Esophagus (tissue), 2 donors: ENCODE measurements at regions not wholly inside any gene's neighbourhood (a gene's known extent, or its start where the extent isn't known, plus 50 kb on each side); places are given as distances from the start of the nearest gene placed in this dataset.
"Not testable (repeated sequence)": the region's sequence is repeated elsewhere in the genome, so short reads cannot be mapped to it uniquely, and the experiment has no call there.

ENCODE experiments used
- H3K27ac ChIP-seq, 2 donors: one replicate each; pipeline ENCODE4 v1.5.1; 2013; ENCODE audit warnings: low read depth in 2 of 2, mild to moderate bottlenecking in 2 of 2, inconsistent platforms in 1 of 2, low read length in 1 of 2, moderate library complexity in 1 of 2
- H3K27me3 ChIP-seq, 2 donors: one replicate each; pipeline ENCODE4 v1.6.1; 2013; ENCODE audit warnings: low read length in 2 of 2, control low read depth in 1 of 2, mild to moderate bottlenecking in 1 of 2; ENCODE audit not compliant: insufficient read depth in 2 of 2, control insufficient read depth in 1 of 2
- H3K36me3 ChIP-seq, 2 donors: one replicate each; pipeline ENCODE4 v1.6.1; 2013; ENCODE audit warnings: low read length in 1 of 2; ENCODE audit not compliant: control insufficient read depth in 2 of 2, insufficient read depth in 2 of 2
- H3K4me1 ChIP-seq, 2 donors: one replicate each; pipeline ENCODE4 v1.6.1; 2013; ENCODE audit warnings: low read length in 1 of 2; ENCODE audit not compliant: control insufficient read depth in 2 of 2, insufficient read depth in 2 of 2
- H3K4me3 ChIP-seq, 2 donors: one replicate each; pipeline ENCODE4 v1.5.1; 2013; ENCODE audit warnings: low read length in 2 of 2, mild to moderate bottlenecking in 2 of 2, low read depth in 1 of 2, moderate library complexity in 1 of 2
- H3K9me3 ChIP-seq, 2 donors: one replicate each; pipeline ENCODE4 v1.6.1; 2013; ENCODE audit warnings: mild to moderate bottlenecking in 2 of 2, low read depth in 1 of 2, low read length in 1 of 2, moderate library complexity in 1 of 2; ENCODE audit not compliant: control insufficient read depth in 2 of 2, insufficient read depth in 1 of 2
- WGBS, 2 donors: extraction: QIAGEN DNeasy Blood & Tissue Kit; methylation state at CpG; one replicate each; pipeline ENCODE4 v1.1.7; 2013; 5-methylcytosine and 5-hydroxymethylcytosine counted together
- donor health status: healthy with polysubstance abuse.
- donor health status: Bipolar disorder and iron deficiency.

- WGBS, 2 donors, result 89 to 90% methylated on average over 3 of the region's 3 CpGs
- Histone ChIP-seq H3K27ac (no peak overlapping the region), H3K4me1 (no peaks in the 10 kb centered on the region), H3K4me3 (no peak overlapping the region), H3K9me3 (peaks cover 0 to 2% of the 10 kb centered on the region in 2 donors), H3K27me3 (no peaks in the 10 kb centered on the region), H3K36me3 (no peaks in the 10 kb centered on the region)
These were observed 321.7 kb downstream of the TSN start for GRCh38 chr2:122077114-122077513.

DNA sequence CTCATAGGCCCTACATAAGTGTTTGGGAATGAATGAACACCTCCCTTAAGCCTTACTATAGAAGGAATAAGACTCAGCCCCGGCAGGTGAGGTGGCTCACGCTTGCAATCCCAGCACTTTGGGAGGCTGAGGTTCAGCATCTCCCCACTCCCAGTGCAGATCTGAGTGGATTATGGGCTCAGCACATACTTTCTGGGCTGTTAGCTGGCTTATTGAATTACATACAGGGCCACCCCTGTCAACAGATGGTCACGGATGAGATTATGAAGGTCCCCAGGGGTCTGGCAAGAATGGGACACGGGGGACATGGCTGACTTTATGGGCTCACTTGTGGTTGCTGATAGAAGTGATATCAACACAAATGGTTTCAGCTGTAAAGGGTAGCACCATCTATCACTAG is 322.3 kb downstream of the TSN start:
- Histone ChIP-seq H3K9me3 (peaks cover 0 to 2% of the 10 kb centered on the region in 2 donors), H3K27ac (no peak overlapping the region), H3K4me1 (no peaks in the 10 kb centered on the region), H3K36me3 (no peaks in the 10 kb centered on the region), H3K4me3 (no peak overlapping the region), H3K27me3 (no peaks in the 10 kb centered on the region)
- WGBS, 2 donors, result 88 to 92% methylated on average over 4 of the region's 4 CpGs

DNA sequence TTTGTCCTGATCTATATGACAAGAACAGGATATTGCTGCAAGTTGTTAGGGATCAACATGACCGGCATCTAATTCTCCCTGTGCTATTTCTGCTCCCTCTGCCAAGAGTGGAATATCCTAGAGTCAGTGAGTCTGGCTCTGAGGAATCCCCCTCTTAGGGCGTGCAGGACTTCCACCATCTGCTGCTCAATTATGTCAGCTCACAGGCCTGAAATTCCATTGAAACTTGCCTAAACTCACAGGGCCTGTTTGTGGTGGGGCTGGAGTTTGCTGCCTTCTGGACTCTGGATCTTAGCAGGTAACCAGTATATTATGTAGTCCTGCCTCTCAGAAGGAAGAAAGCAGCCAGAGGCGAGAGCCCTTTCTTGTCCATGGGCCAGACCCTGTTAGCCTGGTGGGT is 323.0 kb downstream of the TSN start:
- 70 to 73% methylated on average over 3 of the region's 3 CpGs for WGBS, 2 donors
- no peaks in the 10 kb centered on the region for H3K27me3 ChIP-seq
- no peaks in the 10 kb centered on the region for H3K4me1 ChIP-seq
- H3K27ac ChIP-seq, result no peak overlapping the region
- H3K4me3 ChIP-seq, result no peak overlapping the region
- H3K9me3 ChIP-seq, result peaks cover 0 to 2% of the 10 kb centered on the region in 2 donors
- no peaks in the 10 kb centered on the region for H3K36me3 ChIP-seq

DNA sequence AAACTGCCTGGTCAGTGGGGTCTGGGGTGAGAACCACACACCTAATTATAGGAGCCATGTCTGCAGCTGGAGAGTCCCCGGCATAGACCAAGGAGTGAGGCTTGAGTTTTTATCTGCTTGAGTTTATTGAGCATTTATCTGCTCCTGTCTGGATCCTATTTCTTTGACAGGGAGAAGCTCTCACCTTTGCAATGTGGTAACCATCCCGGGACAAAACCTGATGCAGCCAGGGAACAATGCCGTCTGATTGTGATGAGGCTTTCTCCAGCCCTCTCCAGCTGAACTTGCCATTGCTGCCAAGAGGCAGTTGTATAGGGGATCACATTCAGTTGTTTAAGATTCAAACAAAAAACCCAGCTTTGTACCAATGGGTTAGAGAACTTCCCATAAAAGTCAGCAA is 324.4 kb downstream of the TSN start:
- no peak overlapping the region for H3K27ac ChIP-seq
- no peak overlapping the region for H3K4me3 ChIP-seq
- peaks cover 0 to 2% of the 10 kb centered on the region in 2 donors for H3K9me3 ChIP-seq
- no peaks in the 10 kb centered on the region for H3K27me3 ChIP-seq
- H3K4me1 ChIP-seq, result no peaks in the 10 kb centered on the region
- 86 to 88% methylated on average over 3 of the region's 3 CpGs for WGBS, 2 donors
- no peaks in the 10 kb centered on the region for H3K36me3 ChIP-seq

- H3K36me3 ChIP-seq, result no peaks in the 10 kb centered on the region
- no peak overlapping the region for H3K27ac ChIP-seq
- no peaks in the 10 kb centered on the region for H3K4me1 ChIP-seq
- WGBS, 2 donors, result 78 to 81% methylated on average over 4 of the region's 4 CpGs
- peaks cover 0 to 2% of the 10 kb centered on the region in 2 donors for H3K9me3 ChIP-seq
- H3K27me3 ChIP-seq, result no peaks in the 10 kb centered on the region
- no peak overlapping the region for H3K4me3 ChIP-seq
These were observed 324.9 kb downstream of the TSN start for GRCh38 chr2:122080316-122080715.

GRCh38 chr2:122080871-122081270 is 325.4 kb downstream of the TSN start:
- H3K36me3 ChIP-seq, result no peaks in the 10 kb centered on the region
- peaks cover 0 to 1% of the 10 kb centered on the region in 2 donors for H3K9me3 ChIP-seq
- no peaks in the 10 kb centered on the region for H3K4me1 ChIP-seq
- H3K27ac ChIP-seq, result no peak overlapping the region
- no peak overlapping the region for H3K4me3 ChIP-seq
- no peaks in the 10 kb centered on the region for H3K27me3 ChIP-seq
- 40 to 52% methylated on average over 2 of the region's 2 CpGs for WGBS, 2 donors

DNA sequence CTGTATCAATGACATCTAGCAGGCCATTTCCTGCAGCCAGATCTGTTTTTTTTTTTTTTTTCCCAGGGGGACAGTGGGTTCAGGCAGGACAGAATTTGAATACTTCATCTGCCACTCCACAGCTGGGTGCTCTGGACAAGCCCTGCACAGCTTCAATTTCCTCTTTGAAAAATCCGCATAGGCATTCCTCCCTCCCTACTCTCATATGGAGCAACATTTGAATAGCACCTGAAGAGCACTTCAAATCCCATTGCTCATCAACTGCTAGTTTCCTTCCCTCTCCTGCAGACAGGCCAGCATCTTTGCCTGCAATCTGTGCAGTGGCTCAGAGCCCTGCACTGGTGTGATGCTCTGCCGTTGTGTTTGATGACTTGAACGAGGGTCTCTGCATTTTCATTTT is 326.3 kb downstream of the TSN start:
- no peaks in the 10 kb centered on the region for H3K9me3 ChIP-seq
- no peak overlapping the region for H3K4me3 ChIP-seq
- no peaks in the 10 kb centered on the region for H3K27me3 ChIP-seq
- no peaks in the 10 kb centered on the region for H3K36me3 ChIP-seq
- no peak overlapping the region for H3K27ac ChIP-seq
- no peaks in the 10 kb centered on the region for H3K4me1 ChIP-seq
- 51 to 60% methylated on average over 3 of the region's 3 CpGs for WGBS, 2 donors

DNA sequence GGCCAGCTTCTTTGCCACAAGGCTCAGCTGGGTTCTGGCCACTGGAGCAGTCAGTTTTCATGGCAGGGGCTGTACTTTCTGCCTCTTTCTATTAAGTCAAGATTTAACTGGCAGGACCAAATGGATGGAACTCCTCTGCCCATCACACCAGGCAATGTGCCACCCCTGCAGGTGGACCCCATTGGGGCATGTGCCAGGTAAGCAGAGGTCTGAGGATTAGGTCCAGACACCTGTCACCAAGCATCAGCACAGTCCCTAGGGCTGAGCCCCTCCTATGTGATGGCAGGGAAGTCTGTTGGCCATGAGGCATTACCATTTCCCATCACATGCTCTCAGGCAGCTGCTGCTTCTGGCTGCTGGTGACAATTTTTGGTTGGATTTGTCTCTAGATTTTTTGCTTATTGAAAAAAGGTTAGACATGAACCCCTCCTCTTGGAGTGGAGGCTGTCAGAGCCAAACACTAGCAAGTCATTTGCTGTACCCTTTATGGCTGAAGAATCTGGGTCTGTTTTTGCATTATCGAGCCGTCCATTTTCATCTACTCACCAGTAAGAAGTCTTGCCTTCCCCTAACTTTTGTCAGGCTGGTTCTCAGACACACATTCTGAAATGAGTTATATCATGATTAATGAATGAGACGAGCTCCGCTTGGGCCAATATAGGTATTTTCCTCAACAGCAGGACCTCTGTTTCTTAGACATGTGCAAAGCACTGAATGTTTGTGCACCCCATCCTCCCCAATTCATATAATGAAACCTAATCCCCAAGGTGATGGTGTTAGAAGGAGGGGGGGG is 328.0 kb downstream of the TSN start:
- no peak overlapping the region for H3K4me3 ChIP-seq
- WGBS, 2 donors, result 92 to 93% methylated on average over 4 of the region's 4 CpGs
- no peaks in the 10 kb centered on the region for H3K4me1 ChIP-seq
- no peaks in the 10 kb centered on the region for H3K36me3 ChIP-seq
- H3K27me3 ChIP-seq, result no peaks in the 10 kb centered on the region
- H3K27ac ChIP-seq, result no peak overlapping the region
- H3K9me3 ChIP-seq, result no peaks in the 10 kb centered on the region

DNA sequence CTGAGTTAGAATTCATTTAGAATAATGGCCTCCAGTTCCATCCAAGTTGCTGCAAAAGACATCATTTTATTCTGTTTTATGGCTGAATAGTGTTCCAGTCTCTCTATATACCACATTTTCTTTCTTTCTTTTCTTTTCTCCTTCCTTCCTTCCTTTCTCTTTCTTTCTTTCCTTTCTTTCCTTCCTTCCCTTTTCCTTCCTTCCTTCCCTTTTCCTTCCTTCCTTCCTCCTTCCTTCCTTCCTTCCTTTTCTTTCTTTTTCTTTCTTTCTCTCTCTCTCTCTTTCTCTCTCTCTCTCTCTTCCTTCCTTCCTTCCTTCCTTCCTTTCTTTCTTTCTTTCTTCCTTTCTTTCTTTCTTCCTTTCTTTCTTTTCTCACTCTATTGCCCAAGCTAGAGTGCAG is 330.2 kb downstream of the TSN start:
- not testable (repeated sequence) for H3K27me3 ChIP-seq, H3K9me3 ChIP-seq, H3K36me3 ChIP-seq, H3K27ac ChIP-seq, H3K4me1 ChIP-seq, H3K4me3 ChIP-seq

DNA sequence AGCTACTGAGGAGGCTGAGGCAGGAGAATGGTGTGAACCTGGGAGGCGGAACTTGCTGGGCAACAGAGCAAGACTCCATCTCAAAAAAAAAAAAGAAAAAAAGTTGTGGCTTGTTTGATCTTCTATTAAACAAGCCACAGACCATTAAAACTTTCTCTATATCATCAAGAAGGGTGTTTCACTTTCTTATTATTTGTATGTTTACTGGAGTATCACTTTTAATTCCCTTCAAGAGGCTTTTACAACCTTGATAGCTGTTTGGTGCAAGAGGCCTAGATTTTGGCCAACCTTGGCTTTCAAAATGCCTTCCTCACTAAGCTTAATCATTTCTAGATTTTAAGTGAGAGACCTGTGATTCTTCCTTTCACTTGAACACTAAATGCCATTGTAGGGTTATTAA is 339.1 kb downstream of the TSN start:
- Histone ChIP-seq H3K27ac (no peak overlapping the region), H3K27me3 (no peaks in the 10 kb centered on the region), H3K9me3 (no peaks in the 10 kb centered on the region), H3K36me3 (no peaks in the 10 kb centered on the region), H3K4me1 (no peaks in the 10 kb centered on the region), H3K4me3 (no peak overlapping the region)
- 88 to 100% methylated on average over 1 of the region's 1 CpG for WGBS, 2 donors
